ENCODE measurements at regions not wholly inside any gene's neighbourhood (a gene's known extent, or its start where the extent isn't known, plus 50 kb on each side); places are given as distances from the start of the nearest gene placed in this dataset.

GRCh38 chr3:178397202-178397601 lies 139.0 kb upstream of the KCNMB2 start:
- DNase-seq: no peak

- no peak for DNase-seq
Observed at GRCh38 chr3:178397836-178398235, 138.4 kb upstream of the KCNMB2 start.

DNA sequence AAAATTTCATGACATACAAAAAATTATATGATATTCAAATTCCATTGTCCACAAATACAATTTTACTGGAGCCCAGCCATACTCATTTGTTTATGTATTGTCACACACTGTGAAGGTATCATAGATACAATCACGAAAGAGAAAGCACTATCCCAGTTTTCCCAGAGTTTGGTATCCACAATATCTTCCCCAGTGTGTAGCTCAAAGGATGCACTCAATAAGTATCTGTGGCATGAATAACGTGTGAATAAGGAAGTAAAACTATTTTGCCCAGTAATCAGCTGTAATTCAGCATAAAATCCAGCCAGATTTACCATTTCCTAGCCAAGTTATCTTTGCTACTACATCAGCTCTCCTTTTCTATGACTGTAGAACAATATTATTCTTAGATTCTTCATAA lies 131.3 kb upstream of the KCNMB2 start:
- DNase-seq: no peak

DNA sequence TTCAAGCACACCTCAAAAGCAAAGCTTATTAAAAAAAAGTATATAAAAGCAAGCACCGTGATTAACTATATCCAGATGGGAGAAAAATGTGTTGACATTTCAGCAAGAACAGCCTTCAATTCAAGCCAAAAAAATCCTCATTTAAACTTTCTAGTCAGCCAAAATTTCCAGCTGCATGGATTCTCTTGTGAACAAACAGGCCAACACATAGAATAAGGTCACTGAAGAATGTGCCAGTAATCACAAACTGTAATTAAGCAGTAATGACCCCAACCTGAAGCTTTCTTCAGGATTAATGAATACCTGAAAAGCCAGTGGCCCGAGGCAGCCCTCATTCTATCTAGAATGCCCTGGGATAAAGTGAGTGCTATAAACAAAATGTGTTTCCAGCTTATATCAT lies 130.7 kb upstream of the KCNMB2 start:
- DNase-seq: no peak

DNA sequence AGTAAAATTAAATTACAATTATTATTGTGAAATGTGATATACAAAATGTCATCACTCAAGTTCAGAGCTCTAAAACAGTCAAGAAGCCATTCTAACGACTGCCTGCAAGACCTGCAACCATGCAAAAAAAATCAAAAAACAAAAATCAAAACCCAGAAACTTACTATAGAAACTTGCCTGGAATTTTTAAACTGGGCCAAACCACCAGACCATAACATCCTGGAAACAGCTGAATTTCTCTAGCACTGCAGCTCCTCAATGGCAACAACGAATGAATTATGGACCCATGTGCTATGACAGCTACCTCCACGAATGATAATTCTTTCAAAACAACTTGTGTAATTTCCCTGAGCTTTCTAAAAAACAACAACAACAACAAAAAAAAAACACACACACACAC lies 130.0 kb upstream of the KCNMB2 start:
- DNase-seq: no peak

- DNase-seq: no peak
Observed at GRCh38 chr3:178415384-178415783, 120.9 kb upstream of the KCNMB2 start.

DNA sequence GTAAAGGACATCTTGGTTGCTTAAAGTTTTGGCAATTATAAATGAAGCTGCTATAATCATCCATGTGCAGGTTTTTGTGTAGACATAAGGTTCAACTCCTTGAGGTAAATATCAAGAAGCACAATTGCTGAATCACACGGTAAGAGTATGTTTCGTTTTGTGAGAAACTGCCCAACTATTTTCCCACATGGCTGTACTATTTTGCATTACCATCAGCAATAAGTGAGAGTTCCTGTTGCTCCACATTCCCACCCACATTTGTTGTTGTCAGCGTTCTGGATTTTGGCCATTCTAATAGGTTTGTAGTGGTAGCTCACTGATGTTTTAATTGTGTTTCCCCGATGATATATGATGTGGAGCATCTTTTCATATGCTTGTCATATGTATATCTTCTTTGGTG lies 118.5 kb upstream of the KCNMB2 start:
- DNase-seq: no peak

GRCh38 chr3:178419071-178419470 lies 117.2 kb upstream of the KCNMB2 start:
- DNase-seq: no peak

GRCh38 chr3:178420033-178420432 lies 116.2 kb upstream of the KCNMB2 start:
- DNase-seq: no peak

GRCh38 chr3:178421069-178421468 lies 115.2 kb upstream of the KCNMB2 start:
- no peak for DNase-seq

DNA sequence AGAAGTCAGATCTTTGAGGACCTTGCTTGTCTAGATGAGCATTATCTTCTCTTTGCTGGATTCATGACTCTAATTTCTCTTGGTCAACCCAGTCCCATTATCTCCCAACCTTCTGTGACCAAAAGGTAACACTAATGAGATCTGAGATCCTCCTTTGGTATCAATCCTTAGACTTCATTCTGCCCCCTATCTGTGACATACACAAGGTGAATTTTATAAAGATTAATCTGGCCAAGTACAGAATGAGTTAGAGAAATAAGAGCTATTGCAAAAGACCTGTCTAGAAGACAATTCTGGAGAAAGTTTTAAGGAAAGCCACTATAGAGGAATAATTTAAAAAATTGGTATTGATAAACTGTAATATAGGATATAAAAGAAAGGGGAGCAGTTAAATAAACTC lies 113.8 kb upstream of the KCNMB2 start:
- no peak for DNase-seq

DNA sequence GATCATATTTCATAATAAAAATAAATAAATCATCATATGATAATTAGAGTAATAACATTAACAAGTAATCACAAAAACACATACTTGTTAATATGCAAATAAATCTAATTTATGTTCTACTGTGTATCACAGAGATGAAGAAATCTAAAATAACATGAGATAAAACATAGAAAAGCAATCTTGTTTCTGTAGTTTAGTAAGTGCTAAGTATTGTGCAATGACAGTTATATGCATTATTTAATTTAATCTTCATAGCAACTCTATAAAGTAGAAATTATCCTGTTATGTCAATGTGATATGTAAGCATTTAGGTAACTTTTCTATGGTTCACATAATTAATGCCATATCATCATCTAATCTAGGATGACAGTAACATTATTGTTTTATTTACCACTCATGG lies 108.2 kb upstream of the KCNMB2 start:
- no peak for DNase-seq

DNA sequence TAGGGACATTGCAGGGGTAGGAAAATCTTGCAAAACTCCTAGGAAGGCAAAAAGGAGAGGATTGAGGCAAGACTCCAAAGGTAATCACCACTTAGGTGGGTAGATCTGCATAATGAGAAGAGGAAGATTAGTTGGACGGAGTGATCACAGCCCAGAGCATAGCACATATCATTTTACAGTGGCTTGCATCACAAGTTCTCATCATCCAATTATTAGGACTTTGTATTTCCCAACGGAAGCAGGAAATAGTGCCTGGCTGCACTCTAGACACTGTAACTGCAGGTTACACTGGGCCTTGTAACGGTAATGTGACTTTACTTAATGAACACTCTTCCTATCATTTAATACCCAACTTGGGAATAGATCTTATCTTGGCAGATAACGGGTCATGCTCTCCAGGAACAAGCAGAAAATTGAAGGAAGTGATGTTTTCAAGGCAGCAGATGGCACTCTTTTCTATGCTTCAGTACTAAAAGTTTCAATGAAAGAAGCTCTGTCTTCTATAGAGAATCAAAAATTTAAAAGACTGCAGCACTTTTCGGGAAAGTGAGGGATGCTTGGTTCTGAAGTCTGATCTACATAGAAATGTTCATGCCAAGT lies 101.9 kb upstream of the KCNMB2 start:
- DNase-seq: no peak

- no peak for DNase-seq
Observed at GRCh38 chr3:178435575-178435974, 100.7 kb upstream of the KCNMB2 start.

DNA sequence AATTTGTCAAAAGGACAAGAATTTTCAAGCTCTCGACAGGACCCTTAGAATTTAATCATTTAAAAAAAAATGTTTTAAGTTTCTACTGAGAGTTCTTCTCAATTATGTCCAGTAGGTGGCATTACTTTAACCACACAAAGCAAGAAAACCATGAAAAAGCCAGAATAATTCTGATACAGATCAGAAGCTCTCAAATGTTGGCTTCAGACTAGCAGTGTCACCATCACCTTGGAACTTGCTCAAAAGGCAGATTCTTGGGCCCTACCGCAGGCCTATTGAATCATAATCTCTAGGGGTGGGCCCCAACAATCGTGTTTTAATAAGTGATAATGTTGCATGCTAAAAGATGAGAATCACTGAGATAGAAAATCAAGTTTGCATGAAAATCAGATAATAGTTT lies 99.5 kb upstream of the KCNMB2 start:
- no peak for DNase-seq

DNA sequence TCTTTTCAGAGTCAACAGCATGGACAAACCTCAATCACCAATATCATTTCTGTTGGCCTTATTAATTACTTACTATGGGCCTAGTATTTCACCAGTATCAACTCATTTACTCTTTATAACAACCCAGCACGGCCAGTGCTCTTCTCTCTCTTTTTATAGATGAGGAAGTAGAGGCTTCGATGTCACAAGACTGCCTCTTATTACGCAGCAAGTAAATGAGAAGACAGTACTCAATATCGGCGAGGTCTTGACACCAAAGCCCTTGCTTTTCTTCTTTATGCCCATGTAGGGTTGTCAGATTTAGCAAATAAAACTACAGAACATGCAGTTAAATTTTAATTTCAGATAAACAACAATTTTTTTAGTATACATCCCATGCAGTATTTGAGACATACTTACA lies 99.0 kb upstream of the KCNMB2 start:
- DNase-seq: no peak

- no peak for DNase-seq
Observed at GRCh38 chr3:178439504-178439903, 96.7 kb upstream of the KCNMB2 start.

DNA sequence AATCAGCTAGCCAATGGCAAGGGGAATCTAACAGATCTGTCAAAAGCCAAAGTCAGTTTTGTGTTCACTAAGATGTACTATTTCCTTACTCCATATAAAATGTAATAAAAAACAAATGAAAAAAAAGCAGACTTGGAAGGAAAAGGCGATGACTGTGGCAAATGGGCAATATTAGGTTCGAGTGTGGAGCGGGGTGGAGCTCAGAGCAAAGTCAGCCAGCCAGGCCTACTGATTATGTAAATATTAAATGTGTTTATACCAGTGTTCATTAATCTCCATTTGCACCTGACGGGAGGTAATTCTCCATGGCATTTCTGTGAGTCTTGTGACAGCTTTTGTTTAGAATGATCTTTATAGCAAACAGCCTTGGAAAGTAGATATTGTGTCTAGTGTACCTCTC lies 96.2 kb upstream of the KCNMB2 start:
- no peak for DNase-seq

- DNase-seq: no peak
Observed at GRCh38 chr3:178443634-178444033, 92.6 kb upstream of the KCNMB2 start.

DNA sequence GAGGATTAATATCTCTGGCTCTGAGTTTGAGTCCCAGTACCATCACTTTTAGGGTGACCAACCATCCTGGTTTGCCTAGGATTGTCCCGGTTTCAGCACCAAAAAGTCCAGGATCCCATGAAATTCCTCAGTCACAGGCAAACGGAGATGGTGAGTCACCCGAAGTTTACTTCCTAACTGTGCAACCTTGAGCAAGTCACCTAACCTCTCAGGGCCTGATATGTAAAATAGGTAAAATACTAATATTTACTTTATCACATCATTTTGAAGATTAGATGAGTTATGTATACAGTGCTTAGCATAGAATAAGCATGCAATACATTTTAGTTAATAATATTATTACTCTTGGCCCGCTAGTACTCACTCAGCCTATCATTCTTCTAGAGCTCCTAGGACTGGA lies 91.1 kb upstream of the KCNMB2 start:
- DNase-seq: no peak

DNA sequence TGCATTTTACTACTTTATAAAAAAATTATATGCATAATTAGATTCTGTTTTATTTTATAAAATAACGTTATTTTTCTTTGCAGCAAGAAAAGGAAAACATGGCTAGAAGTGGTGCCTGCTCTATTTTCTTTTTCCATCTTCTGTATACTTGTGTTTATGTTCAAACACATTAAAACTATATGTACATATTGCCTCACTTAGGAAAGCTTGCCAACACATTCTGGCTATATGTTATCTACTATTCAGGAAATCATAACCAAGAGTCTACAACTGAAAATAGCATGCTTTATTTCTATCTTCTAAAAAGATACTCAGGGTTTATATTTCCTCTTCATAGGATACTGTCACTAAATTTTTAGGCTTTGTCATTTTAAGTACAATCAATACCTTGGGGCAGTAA lies 90.2 kb upstream of the KCNMB2 start:
- no peak for DNase-seq

DNA sequence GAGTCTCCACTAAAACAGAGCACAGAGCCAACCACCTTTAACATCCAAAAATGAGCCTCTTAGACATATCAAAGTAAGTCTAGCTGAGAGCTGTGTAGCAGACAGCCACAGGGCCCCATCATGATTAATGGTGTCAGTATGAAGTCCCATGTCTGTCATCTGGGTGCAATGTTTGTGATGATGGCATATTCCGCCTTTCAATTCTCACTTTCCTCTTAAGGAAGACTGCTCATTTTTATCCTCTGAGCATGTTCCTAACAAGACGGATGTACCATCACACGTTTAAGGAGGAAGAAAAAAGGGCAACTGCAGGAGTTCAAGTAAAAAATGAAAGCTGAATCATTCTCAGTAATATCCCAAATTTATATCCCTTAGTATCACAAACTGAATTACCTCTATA lies 85.8 kb upstream of the KCNMB2 start:
- DNase-seq: no peak

GRCh38 chr3:178451799-178452198 lies 84.4 kb upstream of the KCNMB2 start:
- DNase-seq: no peak

GRCh38 chr3:178454726-178455125 lies 81.5 kb upstream of the KCNMB2 start:
- no peak for DNase-seq

DNA sequence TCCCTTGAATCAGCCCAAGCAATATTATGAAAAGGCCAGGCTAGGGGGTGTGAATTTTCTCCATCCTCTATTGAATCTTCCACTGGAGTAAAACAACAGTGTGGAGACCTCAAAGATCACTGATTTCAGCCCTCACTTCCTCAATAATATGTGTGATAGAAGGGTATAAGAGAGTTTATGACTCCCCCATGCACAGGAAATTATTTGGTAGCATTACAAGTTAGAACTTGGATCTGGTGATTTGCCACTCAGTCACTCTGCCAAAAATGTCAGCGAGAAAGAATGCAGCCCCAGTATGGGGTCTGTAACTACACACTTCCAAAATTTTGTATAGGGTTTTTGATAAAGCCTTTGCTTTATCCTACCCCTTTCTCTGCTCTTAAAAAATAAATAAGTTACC lies 81.0 kb upstream of the KCNMB2 start:
- no peak for DNase-seq

DNA sequence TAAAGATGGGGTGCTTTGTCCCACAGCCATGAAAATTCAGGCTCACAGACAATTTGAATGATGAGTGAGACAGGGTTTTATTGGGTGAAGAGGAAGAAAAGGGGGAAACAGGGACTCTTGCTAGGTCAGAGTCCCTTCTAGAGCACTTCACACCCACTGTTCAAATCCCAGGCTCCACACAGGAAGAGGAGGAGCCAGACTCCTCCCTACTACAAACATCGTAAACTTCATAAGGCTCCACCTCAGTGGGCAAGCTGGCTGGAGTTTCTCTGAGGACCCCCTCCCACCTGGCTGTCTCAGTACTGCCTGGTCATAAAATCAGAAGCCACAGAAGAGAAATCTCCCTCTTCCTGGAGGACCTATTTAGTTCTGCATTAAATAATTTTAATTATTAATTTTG lies 80.3 kb upstream of the KCNMB2 start:
- DNase-seq: no peak
